AG04450 (cell line): ENCODE measurements at regions not wholly inside any gene's neighbourhood (a gene's known extent, or its start where the extent isn't known, plus 50 kb on each side); places are given as distances from the start of the nearest gene placed in this dataset.

ENCODE experiments used
- CTCF ChIA-PET: fragments of 300-600, 350-600 bp; formaldehyde crosslinking; extraction: SDS; loops from one replicate; lab custom pipeline; 2022; ENCODE audit warnings: antibody characterized with exemption, inconsistent platforms; lab: Charles Lee
- POLR2A ChIA-PET: fragments of 350-600 bp; formaldehyde crosslinking; extraction: SDS; loops from one replicate; lab custom pipeline; 2021; ENCODE audit warnings: antibody characterized with exemption, inconsistent platforms; lab: Yijun Ruan, JAX
- DNase-seq: peaks from one replicate; pipeline ENCODE4 v3.0.0-alpha.2; 2011; ENCODE audit warnings: low read depth, low spot score
- H3K27ac ChIP-seq: one replicate; pipeline ENCODE4 v1.5.1; 2012; ENCODE audit warnings: low read depth, low read length, control low read depth
- H3K27me3 ChIP-seq: one replicate; pipeline ENCODE4 v1.6.0; 2012; ENCODE audit warnings: low read length; ENCODE audit not compliant: control insufficient read depth, insufficient read depth
- H3K4me3 ChIP-seq: 2 replicates; pipeline ENCODE4 v1.5.1; 2011; ENCODE audit warnings: mild to moderate bottlenecking, low read depth, low read length, control low read depth
- H3K9me3 ChIP-seq: 2 replicates; pipeline ENCODE4 v1.5.1; 2012; ENCODE audit warnings: low read length; ENCODE audit not compliant: control insufficient read depth, insufficient read depth
- CTCF ChIP-seq: IDR thresholded peaks from 2 replicates; pipeline ENCODE4 v1.5.1; 2011; ENCODE audit warnings: low read depth, low read length, control low read depth, inconsistent platforms

- H3K27ac ChIP-seq, result no peak overlapping the region
- TF ChIP-seq CTCF, result no peak
- ChIA-PET CTCF (no interaction called here), POLR2A (no interaction called here)
- H3K27me3 ChIP-seq, result no peaks in the 10 kb centered on the region
- H3K4me3 ChIP-seq, result no peak overlapping the region
- H3K9me3 ChIP-seq, result peaks cover 94% of the 10 kb centered on the region
- no peak for DNase-seq
These were observed 618.0 kb downstream of the BRD1 start for GRCh38 chr22:49209452-49210195.

- TF ChIP-seq CTCF, result no peak
- ChIA-PET POLR2A (no interaction called here), CTCF (no interaction called here)
- DNase-seq, result no peak
- Histone ChIP-seq H3K9me3 (peaks cover 98% of the 10 kb centered on the region), H3K27ac (no peak overlapping the region), H3K4me3 (no peak overlapping the region), H3K27me3 (no peaks in the 10 kb centered on the region)
These were observed 618.9 kb downstream of the BRD1 start for GRCh38 chr22:49208768-49209252.

GRCh38 chr22:49208004-49208402 is 619.7 kb downstream of the BRD1 start:
- H3K9me3 ChIP-seq, result peaks cover 98% of the 10 kb centered on the region
- DNase-seq, result no peak
- no peaks in the 10 kb centered on the region for H3K27me3 ChIP-seq
- CTCF ChIA-PET, result no interaction called here
- POLR2A ChIA-PET, result no interaction called here
- no peak overlapping the region for H3K4me3 ChIP-seq
- H3K27ac ChIP-seq, result no peak overlapping the region
- TF ChIP-seq CTCF, result no peak

- ChIA-PET POLR2A (no interaction called here), CTCF (no interaction called here)
- TF ChIP-seq CTCF, result no peak
- no peak for DNase-seq
- H3K27me3 ChIP-seq, result no peaks in the 10 kb centered on the region
- no peak overlapping the region for H3K4me3 ChIP-seq
- peaks cover 98% of the 10 kb centered on the region for H3K9me3 ChIP-seq
- H3K27ac ChIP-seq, result no peak overlapping the region
These were observed 620.4 kb downstream of the BRD1 start for GRCh38 chr22:49207008-49208003.

- no peak overlapping the region for H3K4me3 ChIP-seq
- peaks cover 98% of the 10 kb centered on the region for H3K9me3 ChIP-seq
- DNase-seq, result no peak
- CTCF ChIA-PET, result no interaction called here
- POLR2A ChIA-PET, result no interaction called here
- no peaks in the 10 kb centered on the region for H3K27me3 ChIP-seq
- H3K27ac ChIP-seq, result no peak overlapping the region
- no peak for TF ChIP-seq CTCF
These were observed 621.4 kb downstream of the BRD1 start for GRCh38 chr22:49206281-49206680.
